ENCODE measurements at regions not wholly inside any gene's neighbourhood (a gene's known extent, or its start where the extent isn't known, plus 50 kb on each side); places are given as distances from the start of the nearest gene placed in this dataset.

GRCh38 chr19:13693889-13694288, 70.4 kb upstream of the MRI1 start:
- TF ChIP-seq CTCF (IDR thresholded peaks at IDR 0.05) (no peak), POLR2A (IDR thresholded peaks at IDR 0.05) (no peak), EP300 (IDR thresholded peaks at IDR 0.05) (no peak)
